ENCODE measurements at regions not wholly inside any gene's neighbourhood (a gene's known extent, or its start where the extent isn't known, plus 50 kb on each side); places are given as distances from the start of the nearest gene placed in this dataset.

- TF ChIP-seq CTCF (IDR thresholded peaks at IDR 0.05) (no peak), POLR2A (IDR thresholded peaks at IDR 0.05) (no peak)
These were observed 72.0 kb downstream of the KCNF1 start for GRCh38 chr2:10983711-10984110.
